Neural progenitor cell (in vitro differentiated cells): ENCODE measurements at regions not wholly inside any gene's neighbourhood (a gene's known extent, or its start where the extent isn't known, plus 50 kb on each side); places are given as distances from the start of the nearest gene placed in this dataset.

Source experiments
- DNase-seq: peaks from one replicate; pipeline ENCODE4 v3.0.0-alpha.2; 2016; ENCODE audit warnings: low spot score
- H2AFZ ChIP-seq: fragments of 200-600 bp; sonication (generic); replicated peaks from 2 replicates; pipeline ENCODE4 v1.6.1; 2016; ENCODE audit warnings: antibody characterized with exemption
- H3F3A ChIP-seq: fragments of 200-600 bp; sonication (generic); 2 replicates; pipeline ENCODE4 v1.6.1; 2016; ENCODE audit warnings: antibody characterized with exemption, low read depth
- H3K27ac ChIP-seq: fragments of 200-600 bp; sonication (generic); 2 replicates; pipeline ENCODE4 v1.5.1; 2016; ENCODE audit warnings: mild to moderate bottlenecking
- H3K27me3 ChIP-seq: fragments of 200-600 bp; sonication (generic); 2 replicates; pipeline ENCODE4 v1.6.1; 2016; ENCODE audit warnings: mild to moderate bottlenecking, moderate library complexity
- H3K36me3 ChIP-seq: fragments of 200-600 bp; sonication (generic); 2 replicates; pipeline ENCODE4 v1.5.1; 2016
- H3K4me1 ChIP-seq: fragments of 200-600 bp; sonication (generic); 2 replicates; pipeline ENCODE4 v1.6.1; 2016; ENCODE audit warnings: mixed run types
- H3K4me2 ChIP-seq: fragments of 200-600 bp; sonication (generic); 2 replicates; pipeline ENCODE4 v1.6.1; 2016
- H3K4me3 ChIP-seq: fragments of 200-600 bp; sonication (generic); 2 replicates; pipeline ENCODE4 v1.5.1; 2016
- H3K79me2 ChIP-seq: fragments of 200-600 bp; sonication (generic); 2 replicates; pipeline ENCODE4 v1.6.1; 2016; ENCODE audit warnings: low read depth
- H3K9ac ChIP-seq: fragments of 200-600 bp; sonication (generic); 2 replicates; pipeline ENCODE4 v1.6.1; 2016
- H3K9me3 ChIP-seq: fragments of 200-600 bp; sonication (generic); 2 replicates; pipeline ENCODE4 v1.5.1; 2016; ENCODE audit warnings: low read depth
- H4K20me1 ChIP-seq: fragments of 200-600 bp; sonication (generic); 2 replicates; pipeline ENCODE4 v1.6.1; 2016; ENCODE audit warnings: low read depth
- H3K27ac Mint-ChIP-seq: 3 replicates; pipeline ENCODE4 v1.8.0; 2021; ENCODE audit warnings: mixed read lengths
- H3K27me3 Mint-ChIP-seq: 2 replicates; pipeline ENCODE4 v1.8.0; 2022; ENCODE audit warnings: low read depth, mild to moderate bottlenecking, inconsistent platforms, moderate library complexity, mixed read lengths; ENCODE audit not compliant: insufficient read depth
- H3K36me3 Mint-ChIP-seq: 3 replicates; pipeline ENCODE4 v1.8.0; 2021; ENCODE audit warnings: mixed read lengths
- H3K4me1 Mint-ChIP-seq: 3 replicates; pipeline ENCODE4 v1.8.0; 2021; ENCODE audit warnings: mixed read lengths
- H3K4me3 Mint-ChIP-seq: 3 replicates; pipeline ENCODE4 v1.8.0; 2021; ENCODE audit warnings: mild to moderate bottlenecking, moderate library complexity, mixed read lengths
- H3K9me3 Mint-ChIP-seq: 3 replicates; pipeline ENCODE4 v1.8.0; 2020; ENCODE audit warnings: mixed read lengths
- EZH2 ChIP-seq: fragments of 200-600 bp; sonication (generic); IDR thresholded peaks from 2 replicates; pipeline ENCODE4 v1.6.1; 2017; ENCODE audit warnings: antibody characterized with exemption, mild to moderate bottlenecking, moderate library complexity
- EZH2phosphoT487 ChIP-seq: fragments of 200-600 bp; sonication (generic); IDR thresholded peaks from 2 replicates; pipeline ENCODE4 v1.6.1; 2017; ENCODE audit warnings: antibody characterized with exemption
- TF ChIP-seq, protein P1 (sequence below): fragments of 200-600 bp; sonication (generic); IDR thresholded peaks from 2 replicates; pipeline ENCODE4 v1.5.1; 2017; ENCODE audit warnings: antibody characterized with exemption, mild to moderate bottlenecking

- H4K20me1 ChIP-seq, result no peaks in the 10 kb centered on the region
- no peaks in the 10 kb centered on the region for H3K9me3 ChIP-seq
- peak; percentile 33 for DNase-seq
- H3K4me1 Mint-ChIP-seq, result peaks cover 35% of the 10 kb centered on the region
- no peaks in the 10 kb centered on the region for H3K79me2 ChIP-seq
- H2AFZ ChIP-seq, result no peak overlapping the region
- TF ChIP-seq EZH2, result no peak
- TF ChIP-seq EZH2phosphoT487, result no peak
- TF ChIP-seq, protein P1, sequence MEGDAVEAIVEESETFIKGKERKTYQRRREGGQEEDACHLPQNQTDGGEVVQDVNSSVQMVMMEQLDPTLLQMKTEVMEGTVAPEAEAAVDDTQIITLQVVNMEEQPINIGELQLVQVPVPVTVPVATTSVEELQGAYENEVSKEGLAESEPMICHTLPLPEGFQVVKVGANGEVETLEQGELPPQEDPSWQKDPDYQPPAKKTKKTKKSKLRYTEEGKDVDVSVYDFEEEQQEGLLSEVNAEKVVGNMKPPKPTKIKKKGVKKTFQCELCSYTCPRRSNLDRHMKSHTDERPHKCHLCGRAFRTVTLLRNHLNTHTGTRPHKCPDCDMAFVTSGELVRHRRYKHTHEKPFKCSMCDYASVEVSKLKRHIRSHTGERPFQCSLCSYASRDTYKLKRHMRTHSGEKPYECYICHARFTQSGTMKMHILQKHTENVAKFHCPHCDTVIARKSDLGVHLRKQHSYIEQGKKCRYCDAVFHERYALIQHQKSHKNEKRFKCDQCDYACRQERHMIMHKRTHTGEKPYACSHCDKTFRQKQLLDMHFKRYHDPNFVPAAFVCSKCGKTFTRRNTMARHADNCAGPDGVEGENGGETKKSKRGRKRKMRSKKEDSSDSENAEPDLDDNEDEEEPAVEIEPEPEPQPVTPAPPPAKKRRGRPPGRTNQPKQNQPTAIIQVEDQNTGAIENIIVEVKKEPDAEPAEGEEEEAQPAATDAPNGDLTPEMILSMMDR, result no peak
- peaks cover 32% of the 10 kb centered on the region for H3K4me1 ChIP-seq
- no peak overlapping the region for H3K27ac ChIP-seq
- peaks cover 2% of the 10 kb centered on the region for H3K27me3 Mint-ChIP-seq
- no peaks in the 10 kb centered on the region for H3K9me3 Mint-ChIP-seq
- peak overlapping the region; percentile 60 for H3K4me2 ChIP-seq
- no peaks in the 10 kb centered on the region for H3K36me3 ChIP-seq
- H3K27ac Mint-ChIP-seq, result no peak overlapping the region
- H3K4me3 Mint-ChIP-seq, result no peak overlapping the region
- no peaks in the 10 kb centered on the region for H3K27me3 ChIP-seq
- no peak overlapping the region for H3K9ac ChIP-seq
- no peaks in the 10 kb centered on the region for H3K36me3 Mint-ChIP-seq
- peaks cover 20% of the 10 kb centered on the region for H3F3A ChIP-seq
- no peak overlapping the region for H3K4me3 ChIP-seq
Observed at GRCh38 chr2:67927501-67927900, 135.3 kb downstream of the C1D start.

GRCh38 chr2:67930156-67930555 lies 132.6 kb downstream of the C1D start:
- no peaks in the 10 kb centered on the region for H3K36me3 ChIP-seq
- H3K27me3 Mint-ChIP-seq, result no peaks in the 10 kb centered on the region
- H3K4me2 ChIP-seq, result peak overlapping the region; percentile 71
- DNase-seq, result peak; percentile 83
- H3K4me1 ChIP-seq, result peaks cover 32% of the 10 kb centered on the region
- H3K27ac ChIP-seq, result no peak overlapping the region
- no peak for TF ChIP-seq EZH2phosphoT487
- no peak for TF ChIP-seq EZH2
- TF ChIP-seq, protein P1, result no peak
- H3F3A ChIP-seq, result peaks cover 20% of the 10 kb centered on the region
- no peaks in the 10 kb centered on the region for H3K79me2 ChIP-seq
- no peak overlapping the region for H3K4me3 ChIP-seq
- peaks cover 39% of the 10 kb centered on the region for H3K4me1 Mint-ChIP-seq
- H3K9me3 Mint-ChIP-seq, result peaks cover 13% of the 10 kb centered on the region
- H3K9me3 ChIP-seq, result no peaks in the 10 kb centered on the region
- no peaks in the 10 kb centered on the region for H4K20me1 ChIP-seq
- peak overlapping the region; percentile 42 for H2AFZ ChIP-seq
- H3K4me3 Mint-ChIP-seq, result no peak overlapping the region
- peak overlapping the region; percentile 55 for H3K27ac Mint-ChIP-seq
- H3K9ac ChIP-seq, result no peak overlapping the region
- no peaks in the 10 kb centered on the region for H3K27me3 ChIP-seq
- H3K36me3 Mint-ChIP-seq, result peaks cover 3% of the 10 kb centered on the region

GRCh38 chr2:67936969-67937368 lies 125.8 kb downstream of the C1D start:
- Mint-ChIP-seq H3K4me1 (peaks cover 16% of the 10 kb centered on the region), H3K9me3 (peaks cover 22% of the 10 kb centered on the region), H3K27ac (no peak overlapping the region), H3K4me3 (no peak overlapping the region), H3K27me3 (no peaks in the 10 kb centered on the region), H3K36me3 (peaks cover 3% of the 10 kb centered on the region)
- H3K27me3 ChIP-seq, result no peaks in the 10 kb centered on the region
- no peaks in the 10 kb centered on the region for H4K20me1 ChIP-seq
- no peaks in the 10 kb centered on the region for H3K79me2 ChIP-seq
- H3K36me3 ChIP-seq, result no peaks in the 10 kb centered on the region
- TF ChIP-seq EZH2phosphoT487 (no peak), EZH2 (no peak)
- TF ChIP-seq, protein P1, result no peak
- H3F3A ChIP-seq, result no peaks in the 10 kb centered on the region
- no peak for DNase-seq
- H3K9ac ChIP-seq, result no peak overlapping the region
- H2AFZ ChIP-seq, result no peak overlapping the region
- H3K4me3 ChIP-seq, result no peak overlapping the region
- no peak overlapping the region for H3K27ac ChIP-seq
- no peaks in the 10 kb centered on the region for H3K4me1 ChIP-seq
- no peaks in the 10 kb centered on the region for H3K9me3 ChIP-seq
- H3K4me2 ChIP-seq, result no peak overlapping the region
